ENCODE measurements at regions not wholly inside any gene's neighbourhood (a gene's known extent, or its start where the extent isn't known, plus 50 kb on each side); places are given as distances from the start of the nearest gene placed in this dataset.
A peak's percentile ranks its signal among the peaks of the same experiment; 100 is the strongest.

DNA sequence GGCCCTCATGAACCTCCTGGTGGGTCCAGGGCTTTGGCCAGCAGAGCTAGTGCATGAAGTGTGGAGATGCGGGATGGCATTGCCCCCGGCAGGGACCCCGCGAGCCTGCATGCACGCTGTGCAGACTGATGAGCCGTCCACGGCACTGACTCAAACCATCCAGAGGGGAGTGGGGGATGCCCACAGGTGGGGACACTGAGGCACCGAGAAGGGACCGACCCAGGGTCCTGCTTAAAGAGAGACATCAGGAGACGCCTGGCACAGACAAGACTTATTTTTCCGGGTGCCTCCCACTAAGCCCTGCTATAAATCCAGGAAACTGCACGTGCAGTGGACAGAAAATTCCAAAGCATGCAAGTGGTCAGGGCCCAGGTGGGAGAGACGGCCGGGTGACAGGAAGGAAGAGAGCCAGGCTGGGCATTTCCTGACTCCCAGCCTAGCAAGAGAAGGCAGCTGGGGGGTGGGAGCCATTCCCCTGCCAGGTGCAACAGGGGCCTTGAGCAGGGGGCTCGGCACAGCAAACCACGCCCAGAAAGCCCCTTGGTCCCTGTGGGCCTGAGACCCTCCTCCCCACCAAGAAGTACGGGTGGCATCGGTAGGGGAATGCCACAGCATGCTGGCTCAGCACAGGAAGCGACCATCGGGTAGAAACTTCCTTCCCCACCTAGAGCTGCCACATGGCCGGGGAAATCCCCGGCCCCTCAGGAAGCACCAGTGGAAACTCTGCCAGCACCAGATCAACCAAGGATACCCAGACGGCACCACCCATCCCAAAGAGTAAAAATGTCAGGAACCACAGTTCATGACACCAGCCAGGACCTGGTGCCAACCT lies 91.5 kb downstream of the FOXL3 start:
- peak; percentile 89 for DNase-seq (ENCODE audit: low spot score)

DNA sequence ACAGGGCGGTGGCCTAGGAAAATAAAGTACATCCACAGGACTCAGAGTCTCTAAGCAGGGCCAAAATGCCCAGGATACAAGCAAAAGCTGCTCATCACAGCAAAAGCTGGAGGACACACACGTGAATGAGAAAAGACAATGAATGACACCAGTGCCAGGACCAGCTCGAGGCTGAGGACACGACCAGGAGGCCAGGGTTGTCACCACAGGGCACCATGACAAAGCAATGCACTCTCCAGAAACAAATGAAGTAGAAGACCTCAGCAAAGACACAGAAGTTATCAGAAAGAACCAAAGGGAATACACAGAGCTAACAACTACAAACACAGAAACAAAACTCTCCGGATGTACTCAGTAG lies 92.1 kb downstream of the FOXL3 start:
- DNase-seq (ENCODE audit: low spot score): no peak

DNA sequence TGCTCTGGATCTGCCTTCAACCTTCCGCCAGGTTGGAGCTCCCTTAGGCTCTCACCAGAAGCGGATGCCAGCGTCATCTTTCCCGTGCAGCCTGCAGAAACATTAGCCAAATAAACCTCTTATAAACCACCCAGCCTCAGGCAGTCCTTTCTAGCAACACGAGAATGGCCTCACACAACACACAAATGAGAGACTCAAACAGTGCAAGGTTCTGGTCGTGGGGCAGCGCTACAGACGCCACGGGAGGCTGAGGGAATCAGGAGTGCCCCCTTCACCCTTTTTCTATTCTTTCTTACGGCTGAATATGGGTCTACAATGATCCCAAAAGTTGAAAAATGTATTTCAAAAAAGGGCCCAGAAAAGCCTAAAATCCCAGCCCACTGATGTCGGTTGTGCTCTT lies 96.4 kb downstream of the FOXL3 start:
- DNase-seq (ENCODE audit: low spot score): no peak

DNA sequence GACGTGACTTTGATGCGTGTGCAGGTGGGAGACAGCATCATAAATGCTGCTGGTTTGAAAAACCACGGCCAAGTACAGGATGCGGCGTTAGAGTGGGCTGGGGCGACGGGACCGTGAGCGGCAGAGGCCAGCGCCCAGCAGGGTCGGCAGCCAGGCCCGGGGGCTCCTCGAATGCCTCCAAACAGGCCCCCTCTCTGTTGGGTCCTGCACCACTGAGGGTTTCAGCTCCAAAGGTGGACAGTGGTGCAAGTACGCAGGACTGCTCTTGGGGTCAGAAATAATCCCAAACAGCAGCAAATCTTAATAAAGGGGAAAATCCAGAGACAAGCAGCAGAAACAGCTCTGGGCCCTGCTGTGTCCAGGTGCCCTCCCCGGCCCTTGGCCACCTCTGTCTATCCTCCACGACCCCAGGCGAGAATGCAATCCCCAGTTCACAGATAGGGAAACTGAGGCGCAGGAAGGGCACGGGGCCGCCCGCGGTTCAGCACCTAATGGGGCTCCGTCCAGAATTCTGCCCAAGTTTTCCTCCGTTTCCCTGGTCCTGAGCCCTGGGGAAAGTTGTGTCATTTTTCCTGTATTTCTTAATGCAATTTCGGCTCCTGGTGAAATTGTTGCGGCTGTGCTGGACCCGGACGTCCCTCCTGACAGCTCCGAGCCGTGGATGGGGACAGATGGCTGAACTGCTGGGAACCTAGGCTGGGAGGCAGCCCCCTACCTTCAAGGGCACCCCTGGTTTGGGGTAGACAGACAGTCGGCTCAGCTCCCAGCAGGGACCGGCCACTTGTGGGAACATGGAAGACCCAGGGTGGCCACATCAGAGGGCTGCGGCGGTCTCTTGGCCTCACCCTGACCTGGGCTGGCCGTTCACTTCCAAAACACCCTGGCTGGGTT lies 97.4 kb downstream of the FOXL3 start:
- no peak for DNase-seq (ENCODE audit: low spot score)

DNA sequence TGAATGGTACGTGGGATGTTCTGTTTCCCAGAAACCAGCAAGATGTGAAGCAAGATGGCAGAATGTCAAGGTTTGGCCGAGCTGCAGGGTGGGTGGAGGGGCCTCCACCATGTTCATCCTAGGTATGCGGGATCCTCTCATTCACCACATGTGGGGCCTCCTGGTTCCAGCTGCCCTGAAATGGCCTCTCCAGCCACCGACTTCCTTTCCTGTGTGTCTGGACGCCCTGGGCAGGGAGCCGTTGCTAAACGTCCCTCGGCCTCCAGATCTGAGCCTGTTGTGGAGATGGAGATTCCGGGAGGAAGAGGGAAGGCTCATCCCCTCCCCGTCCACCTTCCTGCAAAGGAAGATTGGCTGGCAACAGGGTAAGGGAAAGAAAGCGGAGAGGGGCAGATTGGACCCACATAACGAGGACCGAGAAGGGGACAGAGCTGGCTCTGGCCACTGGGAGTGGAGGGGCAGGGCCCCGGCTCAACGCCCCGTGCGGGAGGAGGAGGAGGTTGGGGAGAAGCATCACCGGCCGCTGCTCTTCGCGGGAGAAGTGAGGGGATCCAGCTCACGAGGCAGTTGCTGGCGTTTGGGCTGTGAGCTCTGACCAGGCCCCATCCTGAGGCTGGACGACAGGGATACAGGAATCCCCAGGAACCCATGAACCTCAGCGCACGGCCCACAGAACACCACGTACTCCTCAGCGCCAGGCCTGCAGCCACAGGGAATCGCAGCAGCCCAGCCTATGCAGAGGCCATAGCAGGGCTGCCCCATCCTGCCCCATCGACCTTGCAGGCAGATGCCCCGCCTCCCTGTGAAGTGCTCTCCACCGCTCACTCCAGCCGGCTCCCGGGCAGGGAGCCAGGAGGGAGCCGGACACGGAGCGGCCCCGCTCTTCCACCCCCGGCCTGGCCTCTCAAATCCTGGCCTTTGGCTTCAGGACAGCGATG lies 98.3 kb downstream of the FOXL3 start:
- peak; percentile 84 for DNase-seq (ENCODE audit: low spot score)

DNA sequence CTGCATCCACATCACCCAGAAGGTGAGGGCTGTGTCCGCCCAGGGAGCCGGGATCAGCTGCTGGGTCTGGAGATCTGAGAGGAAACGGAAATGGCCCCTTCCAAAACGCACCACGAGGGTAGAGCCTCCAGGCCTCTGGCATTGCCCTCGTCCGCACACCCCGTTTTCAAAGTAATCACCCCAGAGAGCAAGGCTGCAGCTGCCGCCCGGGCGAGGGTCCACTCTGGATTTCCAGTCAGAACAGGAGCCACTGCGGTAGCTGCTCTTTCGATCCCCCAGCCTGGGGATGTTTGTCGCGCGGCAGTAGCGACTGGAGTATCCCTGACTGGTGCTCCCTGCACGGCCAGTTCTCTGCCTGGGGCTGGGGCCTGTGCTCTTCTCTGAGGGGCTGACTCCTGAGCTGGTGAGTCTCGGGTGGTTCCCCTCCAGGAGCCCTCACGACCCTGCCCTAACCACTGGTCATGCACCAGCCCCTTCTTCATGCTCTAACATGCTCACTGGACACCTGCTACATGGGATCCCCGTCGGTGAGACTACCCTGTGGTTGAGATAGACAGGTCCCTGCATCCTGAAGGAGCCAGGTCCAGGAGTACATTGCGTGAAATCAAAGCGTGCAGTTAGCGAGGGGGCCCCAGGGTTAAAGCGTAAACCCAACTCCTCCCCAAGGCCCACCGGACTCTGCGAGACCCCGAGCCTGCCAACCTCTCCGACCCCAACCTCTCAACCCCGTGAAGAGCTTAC lies 99.2 kb downstream of the FOXL3 start:
- DNase-seq (ENCODE audit: low spot score): no peak

DNA sequence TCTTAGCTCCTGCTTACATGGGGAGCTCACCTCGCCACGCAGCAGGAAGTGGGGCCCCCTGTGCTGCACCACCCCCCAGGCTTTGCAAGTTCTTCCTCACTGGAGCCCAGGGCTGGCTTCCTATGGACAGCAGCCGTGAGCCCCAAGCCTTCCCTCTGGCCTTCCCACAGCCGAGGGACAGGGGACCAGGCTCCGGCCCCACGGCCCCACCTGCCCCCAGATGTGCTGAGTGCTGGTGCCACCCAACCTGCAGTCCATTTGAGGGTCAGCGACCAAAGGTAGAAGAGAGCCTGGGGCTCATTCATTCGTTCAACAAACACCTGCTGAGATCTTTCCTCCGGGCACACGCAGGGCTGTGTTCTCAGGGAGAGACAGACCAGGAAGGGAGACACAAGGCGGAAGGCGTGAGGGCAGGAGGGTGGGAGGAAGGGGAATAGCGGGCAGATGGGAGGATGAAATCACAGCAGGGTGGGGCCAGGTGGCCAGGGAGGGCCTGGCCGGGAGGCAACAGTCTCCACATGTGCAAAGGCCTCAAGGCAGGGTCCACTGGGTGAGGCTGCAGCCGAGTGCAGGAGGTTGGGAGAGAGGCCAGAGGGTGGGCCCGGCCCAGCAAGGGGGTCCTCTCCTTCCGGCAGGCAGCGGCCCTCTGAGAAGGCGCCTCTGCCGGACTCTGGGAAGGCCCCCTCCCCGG lies 100.1 kb downstream of the FOXL3 start:
- peak; percentile 87 for DNase-seq (ENCODE audit: low spot score)

DNA sequence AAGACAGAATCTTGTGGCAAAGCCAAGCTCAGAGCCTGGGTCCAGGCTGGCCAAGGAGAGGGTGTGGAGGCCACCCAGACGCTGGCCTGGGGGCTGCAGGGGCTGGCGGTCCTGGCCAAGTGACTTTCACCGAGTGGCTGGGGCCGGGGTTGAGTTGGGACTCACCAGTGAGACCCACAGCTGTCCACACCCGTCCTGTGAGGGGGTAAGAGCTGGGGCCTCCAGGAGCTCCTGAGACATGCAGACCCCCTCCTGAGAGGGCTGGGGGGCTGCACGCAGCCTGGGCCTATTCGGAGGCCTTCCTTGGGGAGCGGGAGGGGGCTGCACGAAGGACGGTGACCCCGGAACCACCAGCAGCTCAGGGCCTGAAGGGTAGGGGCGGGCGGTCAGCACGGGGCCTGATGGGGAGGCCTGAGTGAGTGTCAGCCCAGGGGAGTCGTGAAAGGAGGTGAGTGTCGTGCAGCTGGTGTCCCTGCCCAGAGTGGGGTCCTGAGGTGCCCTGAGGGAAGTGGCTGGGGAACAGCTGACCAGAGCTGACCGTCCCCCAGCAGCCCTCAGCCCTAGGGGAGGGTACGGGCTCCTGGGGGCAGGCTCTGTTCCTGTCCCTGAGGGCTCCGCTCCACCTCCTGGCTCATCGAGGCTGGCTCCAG lies 100.9 kb downstream of the FOXL3 start:
- peak; percentile 88 for DNase-seq (ENCODE audit: low spot score)

DNA sequence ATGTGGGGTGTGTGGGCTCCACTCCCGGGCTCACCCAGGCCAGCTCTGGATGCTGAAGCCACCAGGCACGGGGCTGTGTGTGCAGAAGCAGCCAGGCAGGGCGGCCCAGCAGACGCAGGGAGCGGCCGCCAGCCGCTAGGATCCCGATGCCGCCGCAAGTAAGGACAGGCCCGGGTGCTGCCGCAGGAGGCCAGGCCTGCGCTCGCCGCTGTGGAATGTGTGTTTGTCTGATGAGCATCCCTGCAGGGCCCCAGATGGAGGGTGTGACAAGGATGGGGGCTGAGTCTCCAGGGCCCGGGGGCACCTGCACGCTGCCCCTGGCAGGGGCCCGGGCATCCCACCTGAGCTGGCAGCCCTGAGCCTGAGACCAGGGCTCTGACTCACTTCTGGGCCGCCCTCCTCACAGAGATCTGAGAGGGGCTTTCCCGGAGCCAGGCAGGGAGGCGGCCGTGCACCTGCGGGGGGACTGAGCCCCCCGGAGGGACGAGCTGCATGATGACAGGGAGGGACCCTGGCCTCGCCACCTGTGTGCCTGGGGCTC lies 101.5 kb downstream of the FOXL3 start:
- DNase-seq (ENCODE audit: low spot score): no peak

DNA sequence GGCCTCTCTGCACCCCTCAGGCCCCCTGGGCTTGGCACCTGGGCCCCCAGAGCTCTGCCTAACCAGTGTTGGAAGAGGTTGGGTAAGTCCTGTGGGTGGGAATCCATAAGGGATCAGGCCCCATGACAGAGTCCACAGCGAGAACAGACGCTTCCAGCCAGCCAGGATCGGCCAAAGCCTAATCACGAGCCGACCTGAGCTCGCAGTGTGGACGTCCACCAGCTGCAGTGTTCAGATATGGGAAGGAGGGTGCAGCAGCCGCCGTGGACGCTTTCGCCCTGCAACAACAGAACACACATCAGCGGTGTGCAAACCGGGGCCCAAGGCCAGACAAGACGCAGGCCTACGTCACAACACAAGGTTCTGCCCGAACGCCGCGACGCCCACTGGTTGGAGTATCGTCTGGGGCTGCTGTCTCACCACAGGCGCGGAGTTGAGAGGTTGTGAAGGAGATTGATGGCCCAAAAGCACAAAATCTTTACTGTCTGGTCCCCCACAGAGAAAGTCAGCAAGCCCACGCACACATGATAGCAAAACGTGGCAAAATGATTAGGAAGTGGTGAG lies 102.1 kb downstream of the FOXL3 start:
- DNase-seq (ENCODE audit: low spot score): no peak

DNA sequence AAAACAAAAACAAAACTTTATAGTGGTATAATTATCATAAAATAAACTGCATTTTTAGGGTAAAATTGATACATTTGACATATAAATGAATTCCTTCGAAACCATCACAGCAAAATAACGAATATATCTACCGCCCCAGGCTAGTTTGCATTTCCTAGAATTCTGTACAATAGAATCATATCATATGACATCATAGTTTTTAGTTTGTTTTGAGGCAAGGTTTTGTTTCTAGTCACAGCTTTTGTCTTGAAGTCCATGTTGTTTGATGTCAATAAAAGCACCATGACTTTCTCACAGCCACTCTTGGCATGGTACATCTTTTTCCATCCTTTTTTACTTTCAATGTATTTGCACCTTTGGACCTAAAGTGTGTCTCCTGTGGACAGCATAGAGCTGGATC lies 102.9 kb downstream of the FOXL3 start:
- no peak for DNase-seq (ENCODE audit: low spot score)

DNA sequence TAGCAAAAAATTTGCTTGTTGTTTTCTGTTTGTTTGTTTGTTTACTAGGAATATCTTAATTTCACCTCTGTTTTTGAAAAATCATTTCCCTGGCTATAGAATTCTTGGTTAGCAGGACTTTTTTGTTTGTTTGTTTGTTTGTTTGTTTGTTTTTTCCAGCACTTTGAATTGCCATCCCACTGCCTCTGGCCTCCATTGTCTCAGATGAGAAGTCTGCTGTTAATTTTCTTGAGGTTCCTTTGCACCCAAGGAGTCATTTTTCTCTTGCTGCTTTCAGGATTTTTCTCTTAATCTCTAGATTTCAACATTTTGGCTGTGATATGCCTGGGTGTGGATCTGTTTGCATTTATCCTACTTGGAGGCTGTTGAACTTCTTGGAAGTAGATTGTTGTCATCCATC lies 105.7 kb downstream of the FOXL3 start:
- no peak for DNase-seq (ENCODE audit: low spot score)

DNA sequence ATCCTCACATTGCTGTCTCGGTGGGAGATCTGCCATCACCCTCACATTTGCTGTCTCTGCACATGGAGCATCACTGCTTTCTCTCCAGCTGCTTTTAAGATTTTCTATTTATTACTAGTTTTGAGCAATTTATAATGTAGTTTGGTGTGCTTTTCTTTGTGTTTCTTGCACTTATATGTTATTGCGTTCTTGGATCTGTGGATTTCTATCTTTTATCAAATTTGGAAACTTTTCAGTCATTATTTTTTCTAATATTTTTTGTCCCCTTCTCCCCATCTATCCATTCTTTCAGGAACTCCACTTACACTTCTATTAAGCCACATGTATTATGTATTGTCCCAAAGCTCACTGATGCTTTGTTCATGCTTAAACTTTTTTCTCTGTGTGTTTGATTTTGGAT lies 108.9 kb downstream of the FOXL3 start:
- no peak for DNase-seq (ENCODE audit: low spot score)

DNA sequence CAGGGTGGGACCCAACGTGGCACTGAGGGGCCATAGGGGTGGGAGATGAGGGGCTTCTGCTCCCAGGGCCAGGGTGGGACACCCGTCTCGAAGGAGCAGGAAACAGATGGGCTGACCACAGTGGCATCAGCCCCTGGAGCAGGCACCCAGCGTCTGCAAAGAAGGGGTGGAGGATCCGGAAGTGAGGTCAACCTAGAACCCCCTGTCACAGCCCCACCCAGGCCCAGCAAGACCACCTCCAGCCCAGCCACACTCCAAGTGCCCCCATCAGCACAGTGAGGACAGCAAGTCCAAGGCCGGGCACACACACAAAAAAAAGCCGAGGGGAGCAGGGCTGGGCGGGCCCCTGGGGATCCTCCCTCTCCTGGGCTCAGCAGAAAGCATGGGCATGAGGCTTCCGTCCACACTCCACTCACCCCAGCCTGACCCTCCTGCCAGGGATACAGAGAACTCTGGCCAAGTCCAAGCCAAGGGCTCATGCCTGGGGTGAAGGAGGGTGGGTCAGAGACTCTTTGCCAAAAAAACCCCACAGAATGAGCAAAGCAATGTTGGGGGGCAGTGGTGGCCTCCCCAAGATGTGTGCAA lies 111.0 kb downstream of the FOXL3 start:
- DNase-seq (ENCODE audit: low spot score): no peak

DNA sequence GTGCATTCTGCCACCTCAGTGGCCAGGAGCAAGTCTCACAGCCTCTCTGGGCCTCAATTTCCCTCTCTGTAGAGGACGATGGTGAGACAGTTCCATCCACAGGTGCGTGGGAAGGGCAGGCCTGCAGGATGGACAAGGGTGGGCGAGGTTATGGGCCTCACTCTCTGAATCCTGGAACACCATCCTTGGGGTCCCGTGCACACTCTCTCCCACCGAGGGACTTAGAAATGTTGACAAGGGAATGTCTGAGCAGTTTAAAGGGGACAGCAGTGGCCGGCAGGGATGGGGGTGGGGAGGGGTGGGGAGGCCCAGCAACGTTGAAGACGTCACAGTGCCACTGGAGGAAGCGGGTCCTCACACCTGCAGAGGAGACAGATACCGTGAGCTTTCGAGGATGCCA lies 111.5 kb downstream of the FOXL3 start:
- DNase-seq (ENCODE audit: low spot score): no peak

DNA sequence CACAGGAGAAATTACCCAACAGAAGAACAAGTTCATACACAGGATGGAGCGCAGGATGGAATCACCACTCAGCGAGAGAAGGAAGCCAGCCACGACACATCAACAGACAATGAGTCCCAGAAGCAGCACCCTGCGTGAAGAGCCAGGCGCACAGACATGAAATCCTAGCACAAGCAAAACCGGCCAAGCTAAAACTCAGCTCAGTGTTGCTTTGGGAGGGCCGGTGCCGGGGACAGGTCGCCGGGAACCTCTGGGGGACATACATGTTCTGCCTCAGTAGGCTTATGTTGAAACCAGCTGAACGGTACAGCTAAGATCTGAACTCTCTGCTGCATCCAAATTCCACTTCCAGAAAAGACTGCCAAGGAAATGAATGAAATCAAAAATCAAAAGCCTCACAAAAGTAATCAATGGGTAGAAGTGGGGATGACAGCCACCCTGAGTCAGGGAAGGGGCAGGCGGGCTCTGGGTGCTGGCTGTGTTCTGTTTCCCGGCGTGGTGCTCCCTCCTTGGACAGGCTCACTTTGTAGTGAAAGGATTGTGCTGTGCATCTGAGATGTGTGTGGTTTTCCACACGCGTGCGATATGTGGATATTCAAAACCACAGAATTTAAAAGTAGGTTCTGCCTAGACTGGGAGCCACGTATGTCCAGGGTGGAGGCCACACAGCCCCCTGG lies 114.7 kb downstream of the PDGFA start:
- DNase-seq (ENCODE audit: low spot score): peak; percentile 83

DNA sequence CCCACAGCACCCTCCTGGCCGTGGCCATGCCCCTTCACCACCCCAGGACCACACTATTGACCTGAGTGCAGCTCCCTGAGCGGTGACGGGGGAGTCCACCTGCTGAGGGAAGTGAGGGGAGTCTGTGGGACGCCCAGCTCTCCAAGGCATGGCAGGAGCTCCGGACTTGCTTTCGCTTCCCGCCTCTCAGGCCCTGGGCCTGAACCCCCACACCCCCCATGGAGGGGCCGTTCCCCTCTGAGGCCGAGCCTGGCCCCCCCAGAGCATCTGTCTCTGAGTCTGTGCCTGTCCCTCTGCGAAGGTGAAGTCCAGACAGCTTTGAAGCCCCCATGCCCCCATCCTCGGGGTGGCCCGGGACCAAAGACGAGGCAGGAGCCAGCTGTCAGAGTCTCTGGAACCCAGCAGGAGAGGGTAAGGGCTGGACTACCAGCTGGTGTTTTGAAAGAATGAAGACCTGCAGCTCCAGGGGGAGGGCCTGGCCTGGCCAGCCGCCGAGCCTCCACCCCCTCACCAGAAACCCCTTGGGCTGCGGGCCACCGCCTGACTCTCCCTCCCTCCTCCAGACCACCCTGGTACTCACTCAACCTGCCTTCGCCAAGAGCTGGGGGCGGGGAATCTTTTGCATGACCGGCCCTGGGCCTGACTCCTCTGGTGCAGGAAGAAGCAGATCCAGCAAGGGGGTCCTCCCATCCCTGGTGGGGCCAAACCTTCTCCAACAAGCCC lies 114.0 kb downstream of the PDGFA start:
- DNase-seq (ENCODE audit: low spot score): peak; percentile 88

All from mesenteric fat pad (tissue), 1 donor.